NCI-H2227 treated with DMSO at 0.1 percent for 48 hours (cell line): ENCODE measurements at regions not wholly inside any gene's neighbourhood (a gene's known extent, or its start where the extent isn't known, plus 50 kb on each side); places are given as distances from the start of the nearest gene placed in this dataset.
"Not testable (repeated sequence)": the region's sequence is repeated elsewhere in the genome, so short reads cannot be mapped to it uniquely, and the experiment has no call there.

Source experiments
- DNase-seq: peaks from one replicate; lab custom pipeline; 2025; lab: John Stamatoyannopoulos, UW

GRCh38 chr7:39758234-39758970 lies 135.0 kb downstream of the RALA start:
- DNase-seq, result no peak

- DNase-seq, result no peak
Measured at GRCh38 chr7:39761449-39761848, 138.1 kb downstream of the RALA start.

GRCh38 chr7:39762466-39762865 lies 139.1 kb downstream of the RALA start:
- not testable (repeated sequence) for DNase-seq

- not testable (repeated sequence) for DNase-seq
Measured at GRCh38 chr7:39762881-39763280, 139.5 kb downstream of the RALA start.

- not testable (repeated sequence) for DNase-seq
Measured at GRCh38 chr7:39765833-39766232, 142.5 kb downstream of the RALA start.

DNA sequence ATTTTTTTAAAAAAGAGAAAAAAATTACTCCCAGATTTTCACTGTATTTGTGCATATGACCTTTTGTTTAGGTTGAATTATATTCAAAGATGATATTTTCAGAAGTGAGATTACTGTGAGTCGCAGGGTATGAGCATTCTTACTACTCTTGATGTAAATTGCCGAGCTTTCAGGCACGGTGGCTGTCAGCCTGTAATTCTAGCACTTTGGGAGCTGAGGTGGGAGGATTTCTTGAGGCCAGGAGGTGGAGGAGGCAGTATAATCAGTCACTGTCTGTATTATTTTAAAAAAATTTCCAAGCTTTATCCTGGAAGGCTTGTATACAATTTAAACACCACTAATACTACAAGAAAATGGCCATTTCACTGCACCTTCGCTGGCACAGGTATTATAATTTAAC lies 145.1 kb downstream of the RALA start:
- DNase-seq, result not testable (repeated sequence)

GRCh38 chr7:39774341-39774851 lies 151.0 kb downstream of the RALA start:
- not testable (repeated sequence) for DNase-seq

GRCh38 chr7:39781557-39781956 lies 158.2 kb downstream of the RALA start:
- DNase-seq, result not testable (repeated sequence)

- not testable (repeated sequence) for DNase-seq
Measured at GRCh38 chr7:39786440-39786839, 163.1 kb downstream of the RALA start.

GRCh38 chr7:39791035-39791434 lies 159.0 kb upstream of the CDK13 start:
- not testable (repeated sequence) for DNase-seq

GRCh38 chr7:39791911-39792310 lies 158.1 kb upstream of the CDK13 start:
- not testable (repeated sequence) for DNase-seq

DNA sequence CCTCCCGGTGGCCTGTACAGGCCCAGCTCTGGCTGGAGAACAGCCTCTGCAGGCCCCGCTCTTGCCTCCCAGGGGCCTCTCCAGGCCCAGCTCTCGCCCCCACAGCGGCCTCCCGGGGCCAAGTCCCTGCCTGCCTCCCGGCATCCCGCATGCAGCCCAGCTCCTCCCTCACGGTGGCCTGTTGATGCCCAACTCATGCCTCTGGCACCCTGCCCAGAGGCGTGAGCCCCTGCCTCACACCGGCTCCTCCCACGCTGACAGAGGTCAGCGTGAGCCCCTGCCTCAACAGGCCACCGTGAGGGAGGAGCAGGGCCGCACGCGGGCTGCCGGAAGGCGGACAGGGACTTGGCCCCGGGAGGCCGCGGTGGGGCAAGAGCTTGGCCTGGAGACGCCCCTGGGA lies 157.0 kb upstream of the CDK13 start:
- DNase-seq, result not testable (repeated sequence)

GRCh38 chr7:39793851-39794250 lies 156.2 kb upstream of the CDK13 start:
- DNase-seq, result not testable (repeated sequence)

DNA sequence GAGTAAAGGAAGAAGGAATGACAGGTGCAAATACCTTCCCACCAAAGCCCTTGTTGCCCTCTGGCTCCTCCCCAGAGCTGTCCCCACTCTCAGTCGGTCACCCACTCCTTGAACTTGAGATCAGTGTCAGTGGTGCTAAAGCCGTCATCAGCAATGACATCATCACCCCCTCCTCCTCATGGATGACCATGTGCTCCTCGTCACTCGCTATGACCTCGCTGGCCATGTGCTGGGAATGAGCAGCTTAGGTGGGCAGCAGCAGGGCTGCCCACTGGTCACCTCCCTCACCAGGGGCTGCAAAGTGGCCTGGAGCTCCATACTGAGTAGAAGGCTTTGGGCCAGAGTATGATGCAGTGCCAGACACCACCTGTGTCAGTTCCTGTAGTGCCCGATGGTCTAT lies 153.1 kb upstream of the CDK13 start:
- not testable (repeated sequence) for DNase-seq

DNA sequence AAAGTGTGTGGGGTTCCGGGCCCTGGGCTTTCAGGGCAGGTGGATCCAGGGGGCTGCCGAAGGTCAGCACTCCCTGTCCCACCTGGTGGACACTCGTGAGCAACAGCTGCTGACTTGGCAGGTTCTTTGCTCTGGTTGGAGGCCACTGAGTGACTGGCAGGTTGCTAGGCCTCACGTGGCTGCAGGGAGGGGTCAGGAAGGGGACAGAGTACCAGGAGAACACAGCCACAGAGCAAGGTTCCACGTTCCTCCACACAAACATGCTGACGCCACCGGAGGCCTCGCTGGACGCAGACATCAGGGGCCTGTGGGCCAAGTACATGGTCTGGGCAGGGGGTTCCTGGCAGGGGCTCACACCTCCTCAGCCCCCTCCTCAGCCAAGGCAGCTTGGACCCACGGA lies 152.0 kb upstream of the CDK13 start:
- DNase-seq, result not testable (repeated sequence)

DNA sequence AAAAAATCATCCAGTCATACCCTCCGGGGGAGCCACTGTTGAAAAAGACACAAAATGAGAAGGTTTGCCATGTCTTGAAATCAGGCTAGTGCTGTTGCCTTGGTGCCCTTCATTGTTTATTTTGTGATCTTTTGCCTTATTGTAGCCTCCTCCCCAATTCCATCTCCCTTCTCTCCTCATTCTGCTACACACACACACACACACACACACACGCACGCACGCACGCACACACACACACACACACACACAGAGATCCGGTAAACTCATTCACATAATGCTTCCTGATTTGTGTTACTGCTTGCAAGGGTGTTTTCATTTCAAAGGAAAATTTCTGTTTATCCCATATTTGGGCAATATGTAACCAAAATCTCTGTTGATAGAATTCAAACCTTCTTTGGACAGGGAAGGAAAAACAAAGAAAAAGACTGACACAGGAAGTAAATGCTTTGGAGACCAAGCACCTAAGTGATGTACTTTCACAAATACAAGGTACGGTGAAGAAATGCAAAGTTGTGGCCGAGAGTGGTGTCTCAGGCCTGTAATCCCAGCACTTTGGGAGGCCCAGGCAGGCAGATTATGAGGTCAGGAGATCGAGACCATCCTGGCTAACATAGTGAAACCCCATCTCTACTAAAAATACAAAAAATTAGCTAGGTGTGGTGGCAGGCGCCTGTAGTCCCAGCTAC lies 141.1 kb upstream of the CDK13 start:
- no peak for DNase-seq

DNA sequence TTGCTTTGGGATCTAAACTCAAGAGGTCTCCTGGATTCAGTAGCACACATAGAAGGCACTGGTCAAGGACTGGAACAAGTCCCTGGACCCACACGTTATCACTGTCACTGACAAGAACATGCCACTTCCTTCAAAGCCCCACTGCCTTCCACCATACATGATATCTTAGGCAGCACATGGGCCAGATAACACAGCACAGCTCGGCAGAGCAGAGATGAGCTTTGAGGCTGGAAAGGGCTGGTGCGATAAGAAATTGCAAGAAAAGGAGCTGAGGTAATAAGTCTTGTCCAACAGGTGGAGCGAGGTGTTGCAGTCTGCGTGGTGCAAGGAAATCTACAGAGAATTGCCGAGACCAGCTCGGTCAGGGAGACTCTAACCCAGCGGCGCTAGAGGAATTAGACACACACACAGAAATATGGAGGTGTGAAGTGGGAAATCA lies 139.8 kb upstream of the CDK13 start:
- no peak for DNase-seq

DNA sequence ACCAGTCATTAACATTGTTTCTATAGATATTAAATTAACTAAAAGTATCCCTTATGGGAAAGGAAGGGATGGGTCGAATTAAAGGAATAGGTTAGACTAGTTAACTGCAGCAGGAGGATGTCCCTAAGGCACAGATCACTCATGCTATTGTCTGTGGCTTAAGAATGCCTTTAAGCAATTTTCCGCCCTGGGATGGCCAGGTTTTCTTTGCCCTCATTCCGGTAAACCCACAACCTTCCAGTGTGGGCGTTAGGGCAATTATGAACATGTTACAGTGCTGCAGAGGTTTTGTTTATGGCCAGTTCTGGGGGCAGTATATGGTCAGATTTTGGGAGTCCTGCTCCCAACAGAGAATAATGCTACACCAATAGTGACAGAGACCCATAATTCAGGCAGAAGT lies 139.3 kb upstream of the CDK13 start:
- no peak for DNase-seq

- DNase-seq, result peak; percentile 52
Measured at GRCh38 chr7:39811161-39811614, 138.9 kb upstream of the CDK13 start.

DNA sequence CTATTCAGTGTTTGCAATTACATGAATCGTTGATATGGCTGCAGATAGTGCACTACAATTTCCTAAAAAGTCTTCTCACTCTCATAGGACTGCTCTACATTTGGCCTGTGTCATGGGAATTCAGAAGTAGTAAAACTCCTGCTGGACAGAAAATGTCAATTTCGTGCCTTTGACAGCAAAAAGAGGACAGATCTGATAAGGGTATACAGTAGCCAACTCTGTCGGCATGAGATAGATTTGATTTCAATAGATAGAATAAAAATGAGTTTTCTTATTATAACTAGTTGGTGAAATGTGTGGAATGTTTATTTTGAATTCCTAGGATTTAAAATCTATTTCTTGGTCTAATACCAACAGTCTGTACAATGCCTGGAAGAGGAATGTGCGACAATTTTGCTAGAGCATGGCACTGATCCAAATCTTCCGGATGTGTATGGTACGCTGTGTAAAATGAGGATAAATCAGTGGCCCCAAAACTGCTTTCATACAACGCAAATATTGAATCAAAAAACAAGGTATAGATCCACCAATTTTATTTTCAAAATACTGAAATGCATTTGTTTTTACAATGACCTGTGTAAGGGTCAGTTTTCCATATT lies 133.5 kb upstream of the CDK13 start:
- DNase-seq, result no peak

GRCh38 chr7:39819514-39819913 lies 130.5 kb upstream of the CDK13 start:
- DNase-seq, result no peak

GRCh38 chr7:39824456-39825200 lies 125.4 kb upstream of the CDK13 start:
- no peak for DNase-seq
